ENCODE measurements at regions not wholly inside any gene's neighbourhood (a gene's known extent, or its start where the extent isn't known, plus 50 kb on each side); places are given as distances from the start of the nearest gene placed in this dataset.

DNA sequence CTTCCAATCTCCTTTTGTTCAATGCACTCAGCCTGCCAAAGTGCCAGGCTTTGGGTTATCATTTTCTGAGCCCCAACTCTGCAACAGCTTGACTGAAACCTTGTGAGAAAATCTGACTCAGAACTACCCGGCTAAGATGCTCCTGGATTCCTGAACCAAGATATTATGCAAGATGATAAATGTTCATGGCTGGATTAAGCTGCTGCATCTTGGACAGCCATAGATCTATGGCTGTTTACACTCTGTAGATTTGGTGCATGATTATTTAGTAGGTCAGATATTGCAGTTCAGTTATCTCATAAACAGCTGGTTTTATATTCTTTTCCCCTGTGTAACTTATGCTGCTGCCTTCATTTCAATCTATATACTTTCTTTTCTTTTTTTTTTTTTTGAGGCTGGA, 243.5 kb downstream of the GATA3 start:
- TF ChIP-seq, protein P1, sequence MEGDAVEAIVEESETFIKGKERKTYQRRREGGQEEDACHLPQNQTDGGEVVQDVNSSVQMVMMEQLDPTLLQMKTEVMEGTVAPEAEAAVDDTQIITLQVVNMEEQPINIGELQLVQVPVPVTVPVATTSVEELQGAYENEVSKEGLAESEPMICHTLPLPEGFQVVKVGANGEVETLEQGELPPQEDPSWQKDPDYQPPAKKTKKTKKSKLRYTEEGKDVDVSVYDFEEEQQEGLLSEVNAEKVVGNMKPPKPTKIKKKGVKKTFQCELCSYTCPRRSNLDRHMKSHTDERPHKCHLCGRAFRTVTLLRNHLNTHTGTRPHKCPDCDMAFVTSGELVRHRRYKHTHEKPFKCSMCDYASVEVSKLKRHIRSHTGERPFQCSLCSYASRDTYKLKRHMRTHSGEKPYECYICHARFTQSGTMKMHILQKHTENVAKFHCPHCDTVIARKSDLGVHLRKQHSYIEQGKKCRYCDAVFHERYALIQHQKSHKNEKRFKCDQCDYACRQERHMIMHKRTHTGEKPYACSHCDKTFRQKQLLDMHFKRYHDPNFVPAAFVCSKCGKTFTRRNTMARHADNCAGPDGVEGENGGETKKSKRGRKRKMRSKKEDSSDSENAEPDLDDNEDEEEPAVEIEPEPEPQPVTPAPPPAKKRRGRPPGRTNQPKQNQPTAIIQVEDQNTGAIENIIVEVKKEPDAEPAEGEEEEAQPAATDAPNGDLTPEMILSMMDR (IDR thresholded peaks at IDR 0.05), result no peak
- no peak overlapping the region for H3K27ac Mint-ChIP-seq
- peaks cover 12% of the 10 kb centered on the region for H3K4me1 Mint-ChIP-seq

DNA sequence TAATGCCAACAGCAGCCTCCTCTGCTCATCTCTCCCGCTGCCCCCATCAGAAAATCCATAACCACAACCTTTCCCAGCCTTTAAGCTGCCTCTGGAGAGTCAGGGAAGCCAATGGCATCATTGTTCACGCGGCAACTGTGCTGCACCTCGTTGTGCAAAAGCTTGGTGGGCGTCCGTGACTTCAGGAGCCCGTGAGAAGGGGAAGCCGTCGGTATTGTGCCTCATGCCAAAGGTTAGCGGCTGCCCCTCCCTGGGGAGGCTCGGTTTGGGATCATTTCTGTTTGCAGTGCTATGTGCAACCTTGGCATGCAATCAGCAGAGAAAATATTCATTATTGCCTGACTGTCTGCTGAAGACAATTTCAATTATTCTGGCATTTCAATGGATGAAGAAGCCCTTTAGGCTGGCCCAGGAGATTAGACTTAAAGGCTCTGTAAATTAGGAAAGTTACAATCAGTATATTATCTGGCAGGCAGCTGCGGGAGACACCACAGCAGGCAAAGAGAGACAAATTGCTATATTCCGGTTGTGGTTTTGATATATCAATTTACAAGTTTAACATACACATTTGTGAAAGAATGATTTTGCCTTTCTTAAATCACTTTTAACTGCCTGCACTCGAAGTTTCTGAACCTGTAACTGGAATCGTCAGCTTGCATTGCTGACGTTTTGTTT, 244.5 kb downstream of the GATA3 start:
- no peaks in the 10 kb centered on the region for H3K9me3 Mint-ChIP-seq
- no peak overlapping the region for H3K27ac Mint-ChIP-seq
- H3K27me3 Mint-ChIP-seq (ENCODE audit: low read depth, poor library complexity), result peaks cover 76% of the 10 kb centered on the region
- TF ChIP-seq, protein P1 (IDR thresholded peaks at IDR 0.05), result no peak
- H3K4me3 Mint-ChIP-seq, result no peak overlapping the region
- no peaks in the 10 kb centered on the region for H3K36me3 Mint-ChIP-seq (ENCODE audit: low read depth)
- peaks cover 12% of the 10 kb centered on the region for H3K4me1 Mint-ChIP-seq
- peak; percentile 10 for DNase-seq

More for the DNA sequence above, 243.5 kb downstream of the GATA3 start:
- peaks cover 67% of the 10 kb centered on the region for H3K27me3 Mint-ChIP-seq (ENCODE audit: low read depth, poor library complexity)
- H3K4me3 Mint-ChIP-seq, result no peak overlapping the region
- H3K9me3 Mint-ChIP-seq, result no peaks in the 10 kb centered on the region
- H3K36me3 Mint-ChIP-seq (ENCODE audit: low read depth), result no peaks in the 10 kb centered on the region
- no peak for DNase-seq

DNA sequence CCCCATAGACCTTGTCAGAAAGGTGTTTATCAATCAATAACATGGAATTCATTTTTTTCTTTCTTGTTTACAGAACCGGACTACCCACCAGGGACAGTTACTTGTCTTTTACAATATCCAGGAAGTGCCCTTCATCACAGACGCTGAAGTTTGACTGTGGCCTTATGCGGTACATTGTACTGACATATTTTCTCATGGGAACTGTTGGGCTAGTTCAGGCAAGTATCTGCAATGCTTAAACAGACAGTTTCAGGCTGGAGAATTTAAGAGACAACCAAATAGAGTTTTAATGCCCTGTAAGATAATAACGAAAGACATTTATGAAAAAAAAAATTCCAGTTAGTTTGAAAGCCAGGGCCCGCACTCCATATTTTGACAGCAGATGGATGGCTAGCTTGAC, 246.4 kb downstream of the GATA3 start:
- no peaks in the 10 kb centered on the region for H3K9me3 Mint-ChIP-seq
- no peak overlapping the region for H3K27ac Mint-ChIP-seq
- peaks cover 9% of the 10 kb centered on the region for H3K4me1 Mint-ChIP-seq
- no peak for DNase-seq
- no peaks in the 10 kb centered on the region for H3K36me3 Mint-ChIP-seq (ENCODE audit: low read depth)
- TF ChIP-seq, protein P1 (IDR thresholded peaks at IDR 0.05), result no peak
- H3K4me3 Mint-ChIP-seq, result no peak overlapping the region
- peaks cover 69% of the 10 kb centered on the region for H3K27me3 Mint-ChIP-seq (ENCODE audit: low read depth, poor library complexity)

DNA sequence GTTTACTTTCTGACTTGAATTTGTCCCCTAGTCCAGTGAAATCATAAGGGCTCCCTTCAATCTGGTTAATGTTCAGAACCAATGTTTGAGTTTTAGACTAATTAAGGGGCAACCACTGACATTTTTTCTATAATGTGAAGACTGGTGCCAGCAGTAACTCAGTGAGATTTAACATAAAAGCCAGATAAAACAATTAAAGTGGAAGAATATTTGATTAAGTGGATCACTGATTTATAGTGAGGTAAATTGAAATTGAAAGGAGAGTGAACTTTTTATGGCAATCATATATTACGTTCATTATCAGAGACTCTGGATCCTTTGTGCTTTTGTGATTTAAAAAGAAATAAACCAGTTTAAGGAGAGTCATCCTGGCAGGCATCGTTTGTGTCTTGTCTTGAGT, 246.8 kb downstream of the GATA3 start:
- H3K4me1 Mint-ChIP-seq, result peaks cover 5% of the 10 kb centered on the region
- H3K27ac Mint-ChIP-seq, result no peak overlapping the region
- no peaks in the 10 kb centered on the region for H3K9me3 Mint-ChIP-seq
- H3K27me3 Mint-ChIP-seq (ENCODE audit: low read depth, poor library complexity), result peaks cover 69% of the 10 kb centered on the region
- TF ChIP-seq, protein P1 (IDR thresholded peaks at IDR 0.05), result no peak
- H3K36me3 Mint-ChIP-seq (ENCODE audit: low read depth), result no peaks in the 10 kb centered on the region
- DNase-seq, result no peak
- H3K4me3 Mint-ChIP-seq, result no peak overlapping the region

DNA sequence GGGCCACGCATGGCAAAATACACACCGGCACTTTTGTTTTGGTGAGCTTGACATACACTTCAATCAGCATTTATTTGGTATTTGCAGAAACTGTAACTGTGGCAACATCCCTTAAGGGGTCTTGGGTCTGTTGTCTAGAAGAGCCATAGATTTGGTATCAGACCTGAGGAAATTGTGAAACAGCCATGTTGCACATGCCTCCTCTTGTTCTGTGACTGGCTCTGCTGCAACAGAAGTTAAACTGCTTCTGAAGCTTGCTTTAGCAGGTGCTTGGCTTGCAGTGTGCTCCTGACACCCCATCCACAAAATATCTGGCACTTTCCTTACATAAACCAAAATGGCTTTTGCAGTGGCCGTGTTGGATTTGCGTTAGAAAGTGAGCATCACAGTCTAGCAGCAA, 247.3 kb downstream of the GATA3 start:
- TF ChIP-seq, protein P1 (IDR thresholded peaks at IDR 0.05), result no peak
- no peaks in the 10 kb centered on the region for H3K36me3 Mint-ChIP-seq (ENCODE audit: low read depth)
- no peaks in the 10 kb centered on the region for H3K9me3 Mint-ChIP-seq
- DNase-seq, result no peak
- H3K27me3 Mint-ChIP-seq (ENCODE audit: low read depth, poor library complexity), result peaks cover 69% of the 10 kb centered on the region
- no peak overlapping the region for H3K4me3 Mint-ChIP-seq
- peaks cover 5% of the 10 kb centered on the region for H3K4me1 Mint-ChIP-seq
- H3K27ac Mint-ChIP-seq, result no peak overlapping the region

DNA sequence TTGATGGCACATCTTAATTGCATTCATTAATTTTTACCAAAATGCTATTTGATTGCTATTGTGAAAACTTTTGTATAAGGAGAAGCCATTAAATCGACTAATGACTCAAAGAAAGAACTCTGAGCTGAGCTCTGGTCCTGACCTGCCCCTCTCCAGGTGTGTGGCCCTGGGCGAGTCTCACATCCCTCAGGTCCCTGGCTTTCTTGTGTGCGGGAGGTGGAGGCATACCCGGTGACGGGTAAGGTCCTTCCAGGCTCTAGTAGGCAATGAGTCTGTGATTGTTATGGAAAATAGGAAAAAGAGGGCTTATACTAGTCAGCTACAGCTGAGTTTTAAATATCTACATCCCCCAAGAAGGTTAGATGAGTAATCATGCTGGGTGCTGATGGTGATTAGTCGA, 248.1 kb downstream of the GATA3 start:
- H3K4me1 Mint-ChIP-seq, result peaks cover 5% of the 10 kb centered on the region
- H3K9me3 Mint-ChIP-seq, result no peaks in the 10 kb centered on the region
- TF ChIP-seq, protein P1 (IDR thresholded peaks at IDR 0.05), result no peak
- H3K36me3 Mint-ChIP-seq (ENCODE audit: low read depth), result no peaks in the 10 kb centered on the region
- no peak overlapping the region for H3K27ac Mint-ChIP-seq
- H3K27me3 Mint-ChIP-seq (ENCODE audit: low read depth, poor library complexity), result peaks cover 67% of the 10 kb centered on the region
- H3K4me3 Mint-ChIP-seq, result no peak overlapping the region
- DNase-seq, result no peak

Data from nephron progenitor cell (in vitro differentiated cells).